ENCODE measurements at regions not wholly inside any gene's neighbourhood (a gene's known extent, or its start where the extent isn't known, plus 50 kb on each side); places are given as distances from the start of the nearest gene placed in this dataset.

DNA sequence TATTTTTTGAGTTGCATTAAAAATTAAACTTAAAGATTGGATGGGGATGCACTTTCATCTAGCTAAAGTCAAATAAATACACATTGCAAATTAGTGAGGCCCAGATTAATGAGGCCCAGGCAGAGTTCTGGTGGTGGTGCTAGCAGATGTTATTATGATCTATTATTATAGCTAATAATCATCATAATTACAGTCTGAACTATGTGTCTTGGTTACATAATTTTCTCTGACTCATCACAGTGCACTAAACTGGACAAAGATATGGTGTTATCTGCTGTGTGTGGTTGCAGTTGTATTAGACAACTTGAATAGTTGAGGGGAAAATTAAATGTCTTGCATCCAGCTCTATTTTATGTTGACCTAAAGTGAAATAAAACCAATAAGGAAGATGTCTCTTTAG lies 568.8 kb downstream of the TLR4 start:
- no peaks in the 10 kb centered on the region for H3K27me3 ChIP-seq (ENCODE audit: insufficient read depth)
- H2AFZ ChIP-seq, result no peak overlapping the region
- Mint-ChIP-seq H3K27me3 (ENCODE audit: insufficient read depth, low read depth, poor library complexity) (peaks cover 3% of the 10 kb centered on the region), H3K27ac (no peak overlapping the region), H3K4me3 (no peak overlapping the region), H3K36me3 (ENCODE audit: low read depth) (no peaks in the 10 kb centered on the region), H3K4me1 (peaks cover 6% of the 10 kb centered on the region; the same call in 2 of the 3 replicates), H3K9me3 (peaks cover 58% of the 10 kb centered on the region)
- H3K4me1 ChIP-seq (ENCODE audit: insufficient read depth), result peaks cover 5% of the 10 kb centered on the region; the same call in 1 of the 2 replicates
- DNase-seq (ENCODE audit: low spot score), result no peak
- H3K36me3 ChIP-seq (ENCODE audit: insufficient read depth), result no peaks in the 10 kb centered on the region
- H3K4me2 ChIP-seq, result no peak overlapping the region
- no peaks in the 10 kb centered on the region for H3K79me2 ChIP-seq (replicated peaks; ENCODE audit: insufficient read depth)
- ATAC-seq, result no peak
- no peaks in the 10 kb centered on the region for H4K20me1 ChIP-seq (replicated peaks; ENCODE audit: insufficient read depth)
- H3K4me3 ChIP-seq, result no peak overlapping the region
- TF ChIP-seq CREB1 (CRISPR knock-in tag; IDR thresholded peaks at IDR 0.05; ENCODE audit: low read depth) (no peak), ZNF114 (CRISPR knock-in tag; IDR thresholded peaks at IDR 0.05) (no peak), NANOG (IDR thresholded peaks at IDR 0.05; ENCODE audit: borderline replicate concordance) (no peak), ZNF331 (CRISPR knock-in tag; IDR thresholded peaks at IDR 0.05; ENCODE audit: low read depth) (no peak), EZH2phosphoT487 (IDR thresholded peaks at IDR 0.05; ENCODE audit: unreplicated experiment) (no peak), JUNB (IDR thresholded peaks at IDR 0.05; ENCODE audit: unreplicated experiment) (no peak), STAT1 (IDR thresholded peaks at IDR 0.05; ENCODE audit: unreplicated experiment) (no peak), EZH2 (IDR thresholded peaks at IDR 0.05; ENCODE audit: low read depth, unreplicated experiment) (no peak)
- TF ChIP-seq, protein P1, sequence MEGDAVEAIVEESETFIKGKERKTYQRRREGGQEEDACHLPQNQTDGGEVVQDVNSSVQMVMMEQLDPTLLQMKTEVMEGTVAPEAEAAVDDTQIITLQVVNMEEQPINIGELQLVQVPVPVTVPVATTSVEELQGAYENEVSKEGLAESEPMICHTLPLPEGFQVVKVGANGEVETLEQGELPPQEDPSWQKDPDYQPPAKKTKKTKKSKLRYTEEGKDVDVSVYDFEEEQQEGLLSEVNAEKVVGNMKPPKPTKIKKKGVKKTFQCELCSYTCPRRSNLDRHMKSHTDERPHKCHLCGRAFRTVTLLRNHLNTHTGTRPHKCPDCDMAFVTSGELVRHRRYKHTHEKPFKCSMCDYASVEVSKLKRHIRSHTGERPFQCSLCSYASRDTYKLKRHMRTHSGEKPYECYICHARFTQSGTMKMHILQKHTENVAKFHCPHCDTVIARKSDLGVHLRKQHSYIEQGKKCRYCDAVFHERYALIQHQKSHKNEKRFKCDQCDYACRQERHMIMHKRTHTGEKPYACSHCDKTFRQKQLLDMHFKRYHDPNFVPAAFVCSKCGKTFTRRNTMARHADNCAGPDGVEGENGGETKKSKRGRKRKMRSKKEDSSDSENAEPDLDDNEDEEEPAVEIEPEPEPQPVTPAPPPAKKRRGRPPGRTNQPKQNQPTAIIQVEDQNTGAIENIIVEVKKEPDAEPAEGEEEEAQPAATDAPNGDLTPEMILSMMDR (conservative IDR thresholded peaks at IDR 0.05; ENCODE audit: low read depth in 2 of 2), result no peak
- TF ChIP-seq, protein P2, sequence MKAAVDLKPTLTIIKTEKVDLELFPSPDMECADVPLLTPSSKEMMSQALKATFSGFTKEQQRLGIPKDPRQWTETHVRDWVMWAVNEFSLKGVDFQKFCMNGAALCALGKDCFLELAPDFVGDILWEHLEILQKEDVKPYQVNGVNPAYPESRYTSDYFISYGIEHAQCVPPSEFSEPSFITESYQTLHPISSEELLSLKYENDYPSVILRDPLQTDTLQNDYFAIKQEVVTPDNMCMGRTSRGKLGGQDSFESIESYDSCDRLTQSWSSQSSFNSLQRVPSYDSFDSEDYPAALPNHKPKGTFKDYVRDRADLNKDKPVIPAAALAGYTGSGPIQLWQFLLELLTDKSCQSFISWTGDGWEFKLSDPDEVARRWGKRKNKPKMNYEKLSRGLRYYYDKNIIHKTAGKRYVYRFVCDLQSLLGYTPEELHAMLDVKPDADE (IDR thresholded peaks at IDR 0.05), result no peak
- TF ChIP-seq, protein P3, sequence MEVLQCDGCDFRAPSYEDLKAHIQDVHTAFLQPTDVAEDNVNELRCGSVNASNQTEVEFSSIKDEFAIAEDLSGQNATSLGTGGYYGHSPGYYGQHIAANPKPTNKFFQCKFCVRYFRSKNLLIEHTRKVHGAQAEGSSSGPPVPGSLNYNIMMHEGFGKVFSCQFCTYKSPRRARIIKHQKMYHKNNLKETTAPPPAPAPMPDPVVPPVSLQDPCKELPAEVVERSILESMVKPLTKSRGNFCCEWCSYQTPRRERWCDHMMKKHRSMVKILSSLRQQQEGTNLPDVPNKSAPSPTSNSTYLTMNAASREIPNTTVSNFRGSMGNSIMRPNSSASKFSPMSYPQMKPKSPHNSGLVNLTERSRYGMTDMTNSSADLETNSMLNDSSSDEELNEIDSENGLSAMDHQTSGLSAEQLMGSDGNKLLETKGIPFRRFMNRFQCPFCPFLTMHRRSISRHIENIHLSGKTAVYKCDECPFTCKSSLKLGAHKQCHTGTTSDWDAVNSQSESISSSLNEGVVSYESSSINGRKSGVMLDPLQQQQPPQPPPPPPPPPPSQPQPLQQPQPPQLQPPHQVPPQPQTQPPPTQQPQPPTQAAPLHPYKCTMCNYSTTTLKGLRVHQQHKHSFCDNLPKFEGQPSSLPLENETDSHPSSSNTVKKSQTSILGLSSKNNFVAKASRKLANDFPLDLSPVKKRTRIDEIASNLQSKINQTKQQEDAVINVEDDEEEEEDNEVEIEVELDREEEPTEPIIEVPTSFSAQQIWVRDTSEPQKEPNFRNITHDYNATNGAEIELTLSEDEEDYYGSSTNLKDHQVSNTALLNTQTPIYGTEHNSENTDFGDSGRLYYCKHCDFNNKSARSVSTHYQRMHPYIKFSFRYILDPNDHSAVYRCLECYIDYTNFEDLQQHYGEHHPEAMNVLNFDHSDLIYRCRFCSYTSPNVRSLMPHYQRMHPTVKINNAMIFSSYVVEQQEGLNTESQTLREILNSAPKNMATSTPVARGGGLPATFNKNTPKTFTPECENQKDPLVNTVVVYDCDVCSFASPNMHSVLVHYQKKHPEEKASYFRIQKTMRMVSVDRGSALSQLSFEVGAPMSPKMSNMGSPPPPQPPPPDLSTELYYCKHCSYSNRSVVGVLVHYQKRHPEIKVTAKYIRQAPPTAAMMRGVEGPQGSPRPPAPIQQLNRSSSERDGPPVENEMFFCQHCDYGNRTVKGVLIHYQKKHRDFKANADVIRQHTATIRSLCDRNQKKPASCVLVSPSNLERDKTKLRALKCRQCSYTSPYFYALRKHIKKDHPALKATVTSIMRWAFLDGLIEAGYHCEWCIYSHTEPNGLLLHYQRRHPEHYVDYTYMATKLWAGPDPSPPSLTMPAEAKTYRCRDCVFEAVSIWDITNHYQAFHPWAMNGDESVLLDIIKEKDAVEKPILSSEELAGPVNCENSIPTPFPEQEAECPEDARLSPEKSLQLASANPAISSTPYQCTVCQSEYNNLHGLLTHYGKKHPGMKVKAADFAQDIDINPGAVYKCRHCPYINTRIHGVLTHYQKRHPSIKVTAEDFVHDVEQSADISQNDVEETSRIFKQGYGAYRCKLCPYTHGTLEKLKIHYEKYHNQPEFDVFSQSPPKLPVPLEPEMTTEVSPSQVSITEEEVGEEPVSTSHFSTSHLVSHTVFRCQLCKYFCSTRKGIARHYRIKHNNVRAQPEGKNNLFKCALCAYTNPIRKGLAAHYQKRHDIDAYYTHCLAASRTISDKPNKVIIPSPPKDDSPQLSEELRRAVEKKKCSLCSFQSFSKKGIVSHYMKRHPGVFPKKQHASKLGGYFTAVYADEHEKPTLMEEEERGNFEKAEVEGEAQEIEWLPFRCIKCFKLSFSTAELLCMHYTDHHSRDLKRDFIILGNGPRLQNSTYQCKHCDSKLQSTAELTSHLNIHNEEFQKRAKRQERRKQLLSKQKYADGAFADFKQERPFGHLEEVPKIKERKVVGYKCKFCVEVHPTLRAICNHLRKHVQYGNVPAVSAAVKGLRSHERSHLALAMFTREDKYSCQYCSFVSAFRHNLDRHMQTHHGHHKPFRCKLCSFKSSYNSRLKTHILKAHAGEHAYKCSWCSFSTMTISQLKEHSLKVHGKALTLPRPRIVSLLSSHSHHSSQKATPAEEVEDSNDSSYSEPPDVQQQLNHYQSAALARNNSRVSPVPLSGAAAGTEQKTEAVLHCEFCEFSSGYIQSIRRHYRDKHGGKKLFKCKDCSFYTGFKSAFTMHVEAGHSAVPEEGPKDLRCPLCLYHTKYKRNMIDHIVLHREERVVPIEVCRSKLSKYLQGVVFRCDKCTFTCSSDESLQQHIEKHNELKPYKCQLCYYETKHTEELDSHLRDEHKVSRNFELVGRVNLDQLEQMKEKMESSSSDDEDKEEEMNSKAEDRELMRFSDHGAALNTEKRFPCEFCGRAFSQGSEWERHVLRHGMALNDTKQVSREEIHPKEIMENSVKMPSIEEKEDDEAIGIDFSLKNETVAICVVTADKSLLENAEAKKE (CRISPR knock-in tag; IDR thresholded peaks at IDR 0.05), result no peak
- H3K9me2 ChIP-seq (ENCODE audit: insufficient read depth), result 0 out of 2 replicates have a peak, but pooled peaks cover 7% of the 10 kb centered on the region
- no peaks in the 10 kb centered on the region for H3F3A ChIP-seq (replicated peaks; ENCODE audit: low read depth)
- H3K27ac ChIP-seq (ENCODE audit: low read depth), result no peak overlapping the region

Measured in GM23338 (cell line).